Transverse colon (tissue), 4 donors: ENCODE measurements at regions not wholly inside any gene's neighbourhood (a gene's known extent, or its start where the extent isn't known, plus 50 kb on each side); places are given as distances from the start of the nearest gene placed in this dataset.

Experiments used
- CTCF ChIP-seq, 5 experiments: fragments of 200-600 bp in 3 of 5; fragments of 450-650 bp in 2 of 5; sonication (generic) in 3 of 5; IDR thresholded peaks; 1 replicate in 2 of 5; 2 replicates in 3 of 5; pipeline ENCODE4 v1.5.1; 2016 to 2017; ENCODE audit warnings: antibody characterized with exemption in 5 of 5, inconsistent platforms in 3 of 5, mild to moderate bottlenecking in 2 of 5, moderate library complexity in 1 of 5
- EP300 ChIP-seq: sonication (generic); formaldehyde crosslinking; IDR thresholded peaks from one replicate; pipeline ENCODE4 v1.6.1; 2017; ENCODE audit warnings: antibody characterized with exemption, low read depth
- POLR2A ChIP-seq: fragments of 450-650 bp; IDR thresholded peaks from one replicate; pipeline ENCODE4 v1.6.1; 2016; ENCODE audit warnings: antibody characterized with exemption, mild to moderate bottlenecking, moderate library complexity
- POLR2AphosphoS5 ChIP-seq, 3 donors: sonication (generic); formaldehyde crosslinking; IDR thresholded peaks; one replicate each; pipeline ENCODE4 v1.6.1; 2016; ENCODE audit warnings: antibody characterized with exemption in 3 of 3

- TF ChIP-seq POLR2A (no peak), CTCF (IDR thresholded peaks at IDR 0.05) (no peak), POLR2AphosphoS5 (IDR thresholded peaks at IDR 0.05) (no peak), EP300 (no peak)
Measured at GRCh38 chr6:40112350-40112749, 178.1 kb upstream of the MOCS1 start.
